GM12878 (cell line): ENCODE measurements at regions not wholly inside any gene's neighbourhood (a gene's known extent, or its start where the extent isn't known, plus 50 kb on each side); places are given as distances from the start of the nearest gene placed in this dataset.

Experiments
- EZH2 ChIP-seq: IDR thresholded peaks from 2 replicates; pipeline ENCODE4 v1.6.1; 2012; ENCODE audit warnings: low read depth, mild to moderate bottlenecking, control low read depth, inconsistent platforms, low read length, borderline replicate concordance; ENCODE audit not compliant: control insufficient read depth
- GABPA ChIP-seq: IDR thresholded peaks from 2 replicates; pipeline ENCODE4 v1.6.1; 2014; ENCODE audit warnings: antibody characterized with exemption, low read depth, mild to moderate bottlenecking, inconsistent platforms
- JUNB ChIP-seq: IDR thresholded peaks from 2 replicates; pipeline ENCODE4 v1.6.1; 2016; ENCODE audit warnings: antibody characterized with exemption, mild to moderate bottlenecking
- NFIC ChIP-seq: IDR thresholded peaks from 2 replicates; pipeline ENCODE4 v1.6.1; 2012; ENCODE audit warnings: low read depth, mild to moderate bottlenecking, inconsistent platforms, low read length, moderate library complexity
- NFYB ChIP-seq: IDR thresholded peaks from 2 replicates; pipeline ENCODE4 v1.6.1; 2011; ENCODE audit warnings: low read depth, mild to moderate bottlenecking, low read length, improper control_type of control experiment, moderate library complexity; ENCODE audit not compliant: insufficient read depth
- RAD21 ChIP-seq: IDR thresholded peaks from 2 replicates; pipeline ENCODE4 v1.6.1; 2011; ENCODE audit warnings: mild to moderate bottlenecking, low read depth, low read length, moderate library complexity; ENCODE audit not compliant: insufficient read depth
- TAF1 ChIP-seq: IDR thresholded peaks from 2 replicates; pipeline ENCODE4 v1.6.1; 2011; ENCODE audit warnings: mild to moderate bottlenecking, low read depth, low read length, borderline replicate concordance
- TCF12 ChIP-seq: IDR thresholded peaks from 2 replicates; pipeline ENCODE4 v1.6.1; 2011; ENCODE audit warnings: low read depth, mild to moderate bottlenecking, low read length
- TF ChIP-seq, protein P1 (sequence below): fragments of 150-350 bp; IDR thresholded peaks from 2 replicates; pipeline ENCODE4 v1.6.1; 2014; ENCODE audit warnings: mild to moderate bottlenecking, low read depth, low read length
- TF ChIP-seq, protein P2 (sequence below): fragments of 450-650 bp; IDR thresholded peaks from 2 replicates; pipeline ENCODE4 v1.6.1; 2016; ENCODE audit warnings: mild to moderate bottlenecking

GRCh38 chr12:114855678-114856077 is 171.7 kb upstream of the TBX3 start:
- TF ChIP-seq, protein P1, sequence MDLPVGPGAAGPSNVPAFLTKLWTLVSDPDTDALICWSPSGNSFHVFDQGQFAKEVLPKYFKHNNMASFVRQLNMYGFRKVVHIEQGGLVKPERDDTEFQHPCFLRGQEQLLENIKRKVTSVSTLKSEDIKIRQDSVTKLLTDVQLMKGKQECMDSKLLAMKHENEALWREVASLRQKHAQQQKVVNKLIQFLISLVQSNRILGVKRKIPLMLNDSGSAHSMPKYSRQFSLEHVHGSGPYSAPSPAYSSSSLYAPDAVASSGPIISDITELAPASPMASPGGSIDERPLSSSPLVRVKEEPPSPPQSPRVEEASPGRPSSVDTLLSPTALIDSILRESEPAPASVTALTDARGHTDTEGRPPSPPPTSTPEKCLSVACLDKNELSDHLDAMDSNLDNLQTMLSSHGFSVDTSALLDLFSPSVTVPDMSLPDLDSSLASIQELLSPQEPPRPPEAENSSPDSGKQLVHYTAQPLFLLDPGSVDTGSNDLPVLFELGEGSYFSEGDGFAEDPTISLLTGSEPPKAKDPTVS: no peak
- TF ChIP-seq RAD21 (no peak), TAF1 (no peak), TCF12 (no peak), NFIC (no peak), JUNB (no peak), GABPA (no peak), NFYB (no peak), EZH2 (no peak)
- TF ChIP-seq, protein P2, sequence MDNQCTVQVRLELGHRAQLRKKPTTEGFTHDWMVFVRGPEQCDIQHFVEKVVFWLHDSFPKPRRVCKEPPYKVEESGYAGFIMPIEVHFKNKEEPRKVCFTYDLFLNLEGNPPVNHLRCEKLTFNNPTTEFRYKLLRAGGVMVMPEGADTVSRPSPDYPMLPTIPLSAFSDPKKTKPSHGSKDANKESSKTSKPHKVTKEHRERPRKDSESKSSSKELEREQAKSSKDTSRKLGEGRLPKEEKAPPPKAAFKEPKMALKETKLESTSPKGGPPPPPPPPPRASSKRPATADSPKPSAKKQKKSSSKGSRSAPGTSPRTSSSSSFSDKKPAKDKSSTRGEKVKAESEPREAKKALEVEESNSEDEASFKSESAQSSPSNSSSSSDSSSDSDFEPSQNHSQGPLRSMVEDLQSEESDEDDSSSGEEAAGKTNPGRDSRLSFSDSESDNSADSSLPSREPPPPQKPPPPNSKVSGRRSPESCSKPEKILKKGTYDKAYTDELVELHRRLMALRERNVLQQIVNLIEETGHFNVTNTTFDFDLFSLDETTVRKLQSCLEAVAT: no peak
